GM21717 (cell line): ENCODE measurements at regions not wholly inside any gene's neighbourhood (a gene's known extent, or its start where the extent isn't known, plus 50 kb on each side); places are given as distances from the start of the nearest gene placed in this dataset.

ENCODE experiments used
- ATAC-seq: cut with Tn5 transposase; IDR thresholded peaks from one replicate; pipeline ENCODE4 v1.9.1; 2021; ENCODE audit warnings: mild to moderate bottlenecking, moderate library complexity; ENCODE audit not compliant: unreplicated experiment

- ATAC-seq: no peak
These were observed 168.4 kb downstream of the RND3 start for GRCh38 chr2:150319085-150319484.

DNA sequence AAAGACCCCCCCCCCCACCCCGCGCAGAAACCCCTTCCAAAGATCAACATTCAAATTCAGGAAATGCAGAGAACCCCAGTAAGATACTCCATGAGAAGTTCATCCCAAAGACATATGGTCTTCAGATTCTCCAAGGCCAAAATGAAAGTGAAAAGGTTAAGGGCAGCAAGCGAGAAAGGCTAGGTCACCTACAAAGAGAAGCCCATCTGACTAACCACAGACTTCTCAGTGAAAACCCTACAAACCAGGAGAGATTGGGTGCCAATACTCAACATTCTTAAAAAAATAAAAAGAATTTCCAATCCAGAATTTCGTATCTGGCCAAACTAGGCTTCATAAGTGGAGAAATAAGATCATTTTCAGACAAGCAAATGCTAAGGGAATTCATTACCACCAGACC, 175.2 kb downstream of the RND3 start:
- no peak for ATAC-seq

GRCh38 chr2:150309311-150310080, 178.0 kb downstream of the RND3 start:
- ATAC-seq: no peak

- ATAC-seq: no peak
These were observed 180.2 kb downstream of the RND3 start for GRCh38 chr2:150307258-150307657.

- ATAC-seq: no peak
These were observed 184.2 kb downstream of the RND3 start for GRCh38 chr2:150303281-150303680.

DNA sequence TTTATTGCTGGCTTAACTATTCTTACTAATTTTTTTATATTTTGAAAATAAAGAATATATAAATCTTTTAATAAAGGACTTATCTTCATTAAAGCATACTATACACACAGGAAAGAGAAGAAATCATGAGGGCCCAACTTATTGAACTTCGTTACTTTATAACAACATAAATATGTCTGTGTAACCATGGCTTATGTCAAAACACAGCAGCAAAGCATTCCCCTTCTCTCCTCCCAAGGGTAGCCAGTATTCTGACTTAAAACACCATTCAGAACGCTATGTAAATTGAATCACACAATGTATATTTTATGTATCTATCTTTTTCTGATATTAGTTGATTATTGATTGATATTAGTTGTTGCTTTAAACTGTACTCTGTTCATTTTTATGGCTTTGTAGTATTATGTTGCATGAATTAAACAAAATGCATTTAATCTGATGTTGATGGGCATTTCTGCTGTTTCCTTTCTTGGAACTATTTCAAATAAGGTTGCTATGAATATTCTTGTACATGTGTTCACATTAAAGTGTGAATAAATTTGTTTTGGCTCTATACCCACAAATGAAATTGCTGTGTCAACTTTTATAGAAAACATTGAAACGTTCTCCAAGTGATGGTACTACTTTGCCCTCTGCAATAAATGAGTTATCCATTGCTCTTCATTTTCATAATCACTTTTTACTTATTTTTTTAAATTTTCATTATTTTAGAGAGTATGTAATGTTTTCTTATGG, 188.7 kb downstream of the RND3 start:
- ATAC-seq: no peak

DNA sequence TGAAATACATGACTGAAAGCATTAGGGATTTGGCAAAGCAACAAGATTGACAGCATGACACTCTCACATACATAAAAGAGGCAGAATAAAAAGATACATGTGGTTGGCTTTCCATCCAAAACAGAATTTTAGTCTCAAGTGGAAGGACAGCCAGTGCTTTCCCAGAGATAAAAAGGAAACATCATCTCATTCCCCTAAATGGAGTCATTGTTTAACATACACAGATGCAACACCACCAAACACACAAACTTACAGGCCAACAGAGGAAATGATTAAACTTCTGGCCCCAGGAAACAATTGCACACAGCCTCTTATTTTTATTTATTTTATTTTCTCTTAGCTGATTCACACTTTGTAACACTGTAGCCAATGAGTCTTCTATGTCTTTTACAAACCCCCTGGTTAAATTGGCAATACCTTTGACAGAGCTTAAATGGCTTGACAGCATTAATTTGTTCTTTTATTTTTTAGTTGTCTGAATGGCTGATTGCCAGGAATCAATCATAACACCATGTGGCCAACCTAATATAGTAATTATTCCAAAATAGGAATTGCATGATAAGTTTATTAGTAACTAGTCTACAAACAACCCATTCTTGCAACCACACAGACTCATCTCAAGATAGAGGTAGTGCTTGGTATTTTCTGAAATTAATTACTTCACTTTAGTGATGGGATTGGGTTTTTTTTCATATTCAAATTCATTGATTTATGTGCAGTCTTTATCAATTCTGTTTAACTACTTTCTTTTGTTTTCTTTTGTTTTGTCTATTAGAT, 190.5 kb downstream of the RND3 start:
- no peak for ATAC-seq

- no peak for ATAC-seq
These were observed 191.9 kb downstream of the RND3 start for GRCh38 chr2:150295544-150295943.

- ATAC-seq: no peak
These were observed 193.7 kb downstream of the RND3 start for GRCh38 chr2:150293771-150294170.

- ATAC-seq: no peak
These were observed 194.7 kb downstream of the RND3 start for GRCh38 chr2:150292807-150293206.

- ATAC-seq: no peak
These were observed 195.3 kb downstream of the RND3 start for GRCh38 chr2:150292192-150292591.

DNA sequence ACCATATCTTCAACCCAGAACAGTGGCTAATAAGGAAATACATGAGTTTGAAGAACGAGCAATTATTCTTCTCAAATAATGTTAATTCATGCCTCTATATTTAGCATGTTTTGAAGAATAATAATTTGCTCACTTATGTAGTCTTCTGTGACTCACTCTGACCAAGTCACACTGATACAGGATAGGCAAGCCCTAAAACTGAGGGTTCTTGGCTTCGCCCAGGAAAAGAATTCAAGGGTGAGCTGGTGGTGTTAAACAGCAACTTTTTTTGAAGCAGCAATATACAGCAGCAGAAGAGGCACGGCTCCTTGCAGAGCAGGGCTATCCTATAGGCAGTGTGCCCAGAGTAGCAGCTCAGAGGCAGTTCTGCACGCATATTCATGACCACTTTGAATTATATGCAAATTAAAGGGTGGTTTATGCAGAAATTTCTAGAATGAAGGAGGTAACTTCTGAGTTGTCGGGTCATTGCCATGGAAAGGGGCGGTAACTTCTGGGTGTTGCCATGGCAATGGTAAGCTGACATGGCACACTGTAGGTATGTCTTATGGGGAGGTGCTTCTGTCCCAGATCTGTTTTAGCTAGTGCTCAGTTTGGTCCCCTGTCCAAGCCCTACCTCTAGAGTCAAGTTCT, 200.6 kb downstream of the RND3 start:
- no peak for ATAC-seq

GRCh38 chr2:150284116-150284515, 203.4 kb downstream of the RND3 start:
- ATAC-seq: no peak

DNA sequence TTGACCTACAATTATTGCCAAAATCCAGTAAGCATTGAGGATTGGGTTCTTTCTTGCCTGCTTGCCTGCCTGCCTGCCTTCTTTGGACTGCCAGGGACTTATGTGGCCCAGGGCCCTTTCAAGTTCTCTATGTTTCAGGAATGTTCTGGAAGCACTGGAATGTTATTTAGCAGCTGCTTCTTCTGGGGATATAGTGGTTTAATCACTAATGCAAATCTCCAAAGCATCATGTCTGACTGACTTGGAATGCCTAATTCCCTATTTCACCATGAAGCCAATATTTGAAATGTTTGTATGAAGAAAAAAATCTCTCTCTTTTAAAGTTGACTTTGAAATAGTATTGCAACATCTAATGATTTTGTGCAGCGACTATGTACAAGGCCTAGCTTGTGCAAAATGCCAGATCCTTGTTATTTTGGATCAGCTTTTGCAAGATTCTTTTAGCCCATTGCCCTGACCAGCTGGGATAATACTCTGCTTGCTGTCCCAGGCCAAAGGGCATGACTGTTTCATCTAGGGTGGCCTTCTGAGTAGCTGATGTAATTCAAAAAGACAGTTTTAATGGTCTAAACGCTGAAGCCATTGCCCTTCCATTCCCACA, 204.6 kb downstream of the RND3 start:
- ATAC-seq: no peak

DNA sequence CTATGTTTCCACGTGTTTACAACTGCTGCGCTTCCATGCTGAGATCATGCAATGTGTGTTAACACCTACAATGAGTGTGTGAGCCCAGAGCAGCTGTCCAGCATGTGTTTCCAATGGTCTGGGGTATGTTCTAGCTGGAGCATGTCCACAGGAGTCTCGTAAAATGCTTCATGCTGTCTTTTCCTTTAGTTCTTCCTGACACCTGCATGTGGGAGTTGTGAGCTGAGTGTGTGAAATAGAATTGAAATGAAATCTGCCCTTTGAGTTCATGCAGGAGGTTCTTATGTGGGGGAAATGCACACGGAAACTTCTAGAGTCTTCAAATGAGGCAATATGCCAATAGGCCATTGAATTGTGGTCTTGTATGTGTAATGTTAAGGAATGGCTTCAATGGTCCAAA, 205.1 kb downstream of the RND3 start:
- ATAC-seq: no peak

DNA sequence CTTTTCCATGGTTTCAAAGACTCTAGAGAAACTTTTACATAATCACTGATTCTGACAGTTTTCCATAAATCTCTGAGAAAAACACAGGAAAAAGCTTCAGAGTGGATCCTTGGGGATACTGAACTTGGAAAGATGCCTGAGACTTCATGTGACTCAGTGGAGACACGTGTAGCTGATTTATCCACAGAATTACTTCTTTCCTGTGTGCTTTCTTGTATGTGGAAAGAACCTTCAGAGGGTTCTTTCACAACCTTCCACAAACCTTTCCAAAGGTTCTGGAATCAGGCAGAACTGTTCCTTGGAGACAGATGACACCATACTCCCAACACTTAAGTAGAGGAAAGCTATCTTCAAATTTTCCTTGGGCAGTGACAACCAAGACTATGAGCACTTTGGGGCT, 207.2 kb downstream of the RND3 start:
- no peak for ATAC-seq

GRCh38 chr2:150279686-150280085, 207.8 kb downstream of the RND3 start:
- no peak for ATAC-seq

DNA sequence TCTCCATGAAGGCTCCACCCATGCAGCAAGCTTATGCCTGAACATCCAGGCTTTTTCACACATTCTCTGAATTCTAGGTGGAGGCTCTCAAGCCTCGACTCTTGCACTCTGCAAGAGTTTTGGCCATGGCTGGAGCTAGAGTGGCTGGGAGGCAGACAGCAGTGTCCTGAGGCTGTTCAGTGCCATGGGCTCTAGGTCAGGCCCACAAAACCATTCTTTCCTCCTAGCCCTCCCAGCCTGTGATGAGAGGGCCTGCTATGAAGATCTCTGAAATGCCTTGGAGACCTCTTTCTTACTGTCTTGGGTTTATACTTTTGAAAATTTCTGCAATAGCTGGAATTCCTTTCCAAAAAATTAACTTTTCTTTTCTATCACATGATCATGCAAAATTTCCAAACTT, 210.7 kb downstream of the RND3 start:
- no peak for ATAC-seq

- no peak for ATAC-seq
These were observed 213.4 kb downstream of the RND3 start for GRCh38 chr2:150274108-150274507.

- no peak for ATAC-seq
These were observed 215.3 kb downstream of the RND3 start for GRCh38 chr2:150271952-150272802.
